ENCODE measurements at regions not wholly inside any gene's neighbourhood (a gene's known extent, or its start where the extent isn't known, plus 50 kb on each side); places are given as distances from the start of the nearest gene placed in this dataset.

GRCh38 chr2:129765678-129766351, 213.7 kb upstream of the RAB6C start:
- H3K9ac ChIP-seq (ENCODE audit: low read length) = no peak overlapping the region
- H3K79me2 ChIP-seq (ENCODE audit: low read length) = no peaks in the 10 kb centered on the region
- H3K27ac ChIP-seq (ENCODE audit: low read length) = no peak overlapping the region
- TF ChIP-seq EZH2phosphoT487 (IDR thresholded peaks at IDR 0.05; ENCODE audit: low read depth) (no peak), CTCF (IDR thresholded peaks at IDR 0.05; ENCODE audit: low read depth, low read length) (no peak)
- no peak overlapping the region for H3K4me2 ChIP-seq (ENCODE audit: low read length)
- H2AFZ ChIP-seq (ENCODE audit: low read depth, low read length) = no peak overlapping the region
- no peaks in the 10 kb centered on the region for H3K9me3 ChIP-seq (ENCODE audit: insufficient read depth, low read length)
- H3K36me3 ChIP-seq (replicated peaks; ENCODE audit: low read depth, low read length) = no peaks in the 10 kb centered on the region
- no peaks in the 10 kb centered on the region for H3K4me1 ChIP-seq (ENCODE audit: low read length)
- no peak overlapping the region for H3K4me3 ChIP-seq (ENCODE audit: low read length)
- no peaks in the 10 kb centered on the region for H4K20me1 ChIP-seq (ENCODE audit: insufficient read depth, low read length)
- H3K27me3 ChIP-seq (ENCODE audit: low read depth, low read length) = no peaks in the 10 kb centered on the region

GRCh38 chr2:129766374-129766993, 213.0 kb upstream of the RAB6C start:
- no peaks in the 10 kb centered on the region for H3K4me1 ChIP-seq (ENCODE audit: low read length)
- H2AFZ ChIP-seq (ENCODE audit: low read depth, low read length) = no peak overlapping the region
- H3K27me3 ChIP-seq (ENCODE audit: low read depth, low read length) = 0 out of 2 replicates have a peak, but pooled peaks cover 5% of the 10 kb centered on the region
- no peak overlapping the region for H3K9ac ChIP-seq (ENCODE audit: low read length)
- H4K20me1 ChIP-seq (ENCODE audit: insufficient read depth, low read length) = no peaks in the 10 kb centered on the region
- no peaks in the 10 kb centered on the region for H3K79me2 ChIP-seq (ENCODE audit: low read length)
- no peak overlapping the region for H3K27ac ChIP-seq (ENCODE audit: low read length)
- H3K4me2 ChIP-seq (ENCODE audit: low read length) = no peak overlapping the region
- no peaks in the 10 kb centered on the region for H3K9me3 ChIP-seq (ENCODE audit: insufficient read depth, low read length)
- H3K36me3 ChIP-seq (replicated peaks; ENCODE audit: low read depth, low read length) = no peaks in the 10 kb centered on the region
- no peak overlapping the region for H3K4me3 ChIP-seq (ENCODE audit: low read length)
- TF ChIP-seq EZH2phosphoT487 (IDR thresholded peaks at IDR 0.05; ENCODE audit: low read depth) (no peak), CTCF (IDR thresholded peaks at IDR 0.05; ENCODE audit: low read depth, low read length) (no peak)

GRCh38 chr2:129767346-129768035, 212.0 kb upstream of the RAB6C start:
- H3K4me3 ChIP-seq (ENCODE audit: low read length) = no peak overlapping the region
- H3K9ac ChIP-seq (ENCODE audit: low read length) = no peak overlapping the region
- no peak overlapping the region for H3K27ac ChIP-seq (ENCODE audit: low read length)
- no peak overlapping the region for H3K4me2 ChIP-seq (ENCODE audit: low read length)
- no peaks in the 10 kb centered on the region for H3K36me3 ChIP-seq (replicated peaks; ENCODE audit: low read depth, low read length)
- H3K79me2 ChIP-seq (ENCODE audit: low read length) = no peaks in the 10 kb centered on the region
- H2AFZ ChIP-seq (ENCODE audit: low read depth, low read length) = no peak overlapping the region
- no peaks in the 10 kb centered on the region for H4K20me1 ChIP-seq (ENCODE audit: insufficient read depth, low read length)
- 0 out of 2 replicates have a peak, but pooled peaks cover 11% of the 10 kb centered on the region for H3K27me3 ChIP-seq (ENCODE audit: low read depth, low read length)
- no peaks in the 10 kb centered on the region for H3K9me3 ChIP-seq (ENCODE audit: insufficient read depth, low read length)
- no peak for TF ChIP-seq CTCF (IDR thresholded peaks at IDR 0.05; ENCODE audit: low read depth, low read length)
- TF ChIP-seq EZH2phosphoT487 (IDR thresholded peaks at IDR 0.05; ENCODE audit: low read depth) = no peak
- no peaks in the 10 kb centered on the region for H3K4me1 ChIP-seq (ENCODE audit: low read length)

- 0 out of 2 replicates have a peak, but pooled peaks cover 11% of the 10 kb centered on the region for H3K27me3 ChIP-seq (ENCODE audit: low read depth, low read length)
- TF ChIP-seq CTCF (IDR thresholded peaks at IDR 0.05; ENCODE audit: low read depth, low read length) = no peak
- TF ChIP-seq EZH2phosphoT487 (IDR thresholded peaks at IDR 0.05; ENCODE audit: low read depth) = no peak
- no peak overlapping the region for H3K9ac ChIP-seq (ENCODE audit: low read length)
- no peaks in the 10 kb centered on the region for H3K79me2 ChIP-seq (ENCODE audit: low read length)
- no peak overlapping the region for H2AFZ ChIP-seq (ENCODE audit: low read depth, low read length)
- no peaks in the 10 kb centered on the region for H3K9me3 ChIP-seq (ENCODE audit: insufficient read depth, low read length)
- H4K20me1 ChIP-seq (ENCODE audit: insufficient read depth, low read length) = no peaks in the 10 kb centered on the region
- no peaks in the 10 kb centered on the region for H3K36me3 ChIP-seq (replicated peaks; ENCODE audit: low read depth, low read length)
- H3K4me3 ChIP-seq (ENCODE audit: low read length) = no peak overlapping the region
- no peak overlapping the region for H3K4me2 ChIP-seq (ENCODE audit: low read length)
- H3K27ac ChIP-seq (ENCODE audit: low read length) = no peak overlapping the region
- no peaks in the 10 kb centered on the region for H3K4me1 ChIP-seq (ENCODE audit: low read length)
Measured at GRCh38 chr2:129768036-129768386, 211.5 kb upstream of the RAB6C start.
